HG03139 (cell line): ENCODE measurements at regions not wholly inside any gene's neighbourhood (a gene's known extent, or its start where the extent isn't known, plus 50 kb on each side); places are given as distances from the start of the nearest gene placed in this dataset.

Source experiments
- ATAC-seq: cut with Tn5 transposase; IDR thresholded peaks from one replicate; pipeline ENCODE4 v1.9.1; 2021; ENCODE audit not compliant: unreplicated experiment

DNA sequence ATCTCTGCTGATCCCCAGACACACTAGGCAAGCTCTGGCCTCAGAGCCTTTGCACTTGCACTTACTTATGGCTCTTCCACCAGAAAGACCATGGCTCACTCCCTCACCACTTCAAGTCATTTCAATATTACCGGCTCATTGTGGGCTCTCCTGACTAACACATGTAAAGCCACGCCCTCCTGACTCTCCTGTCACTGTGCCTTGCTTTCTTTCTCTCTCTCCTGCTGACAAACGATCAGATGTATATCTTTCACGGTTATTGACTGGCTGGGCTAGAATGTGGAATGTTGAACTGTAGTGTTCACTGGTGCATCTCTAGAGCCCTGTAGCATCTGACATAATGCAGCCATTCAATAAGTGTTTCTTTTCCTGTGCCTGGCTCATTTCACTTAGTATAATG lies 425.1 kb downstream of the RAB28 start:
- ATAC-seq, result no peak

DNA sequence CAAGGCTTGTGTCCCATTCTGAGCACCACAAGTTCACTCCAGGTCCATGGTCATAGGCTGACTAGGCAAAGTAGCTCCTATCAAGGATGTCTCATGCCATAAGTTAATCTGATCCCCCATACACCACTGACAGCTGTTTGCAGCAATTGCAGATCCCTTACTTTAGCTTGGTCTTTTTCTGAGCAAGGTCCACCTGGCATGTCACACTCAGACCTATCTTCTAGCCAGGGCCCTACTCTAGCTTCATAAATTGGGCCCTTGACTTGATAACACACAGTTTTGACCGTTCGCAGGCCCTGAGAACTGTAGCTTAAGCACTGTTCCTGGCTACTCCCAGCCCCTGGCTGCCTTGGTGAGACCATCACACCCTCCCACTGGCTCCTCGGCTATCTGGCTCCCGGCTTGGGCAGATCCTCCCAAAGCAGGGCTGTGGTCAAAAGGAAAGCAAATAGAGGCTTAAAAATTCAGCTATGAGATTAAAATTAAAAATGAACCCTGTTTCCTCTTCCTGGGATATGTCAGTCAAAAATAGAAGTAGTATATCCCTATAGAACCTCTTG lies 427.4 kb downstream of the RAB28 start:
- no peak for ATAC-seq

DNA sequence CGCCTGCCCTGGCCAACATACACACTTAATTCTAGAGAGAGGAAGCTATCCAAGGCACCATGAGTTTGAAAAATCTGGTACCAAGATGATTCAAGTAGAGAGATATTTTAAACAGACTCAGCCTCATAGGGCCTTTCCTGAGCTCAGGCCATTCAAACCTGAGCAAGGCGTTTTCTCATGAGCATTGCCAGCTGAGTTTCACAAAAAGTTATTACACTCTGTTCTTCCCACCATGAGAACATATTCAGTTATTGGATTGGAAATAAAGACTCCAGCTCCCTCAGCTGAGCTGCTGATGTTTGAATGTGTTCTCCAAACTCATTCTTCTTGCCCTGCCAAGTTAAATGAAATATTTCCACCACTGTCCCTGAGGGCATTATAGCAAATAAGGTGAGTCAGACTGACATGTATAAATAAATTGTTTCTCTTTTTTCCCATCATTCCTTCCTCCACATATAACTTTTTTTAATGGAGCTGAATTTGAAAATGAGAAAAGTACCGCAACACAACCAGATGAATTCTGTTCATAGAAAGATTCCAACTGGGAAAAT lies 429.6 kb downstream of the RAB28 start:
- ATAC-seq, result no peak

DNA sequence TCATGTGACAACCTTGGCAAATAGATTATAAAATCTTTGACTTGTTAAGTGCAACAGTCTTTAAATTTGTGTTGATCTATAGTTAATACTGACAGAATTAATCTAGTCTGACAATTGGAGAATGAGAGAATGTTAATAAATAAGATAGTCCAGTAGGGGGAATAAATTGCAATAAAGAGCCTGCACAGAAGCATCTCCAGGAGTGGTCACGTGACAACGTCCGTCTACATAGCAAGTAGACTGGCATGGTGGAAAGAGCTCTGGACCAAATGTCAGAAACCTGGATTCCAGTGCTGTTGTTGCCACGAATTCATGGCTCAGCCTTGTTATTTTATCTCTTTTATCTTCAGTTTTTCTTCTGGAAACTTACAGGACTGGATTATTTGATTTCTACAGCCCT lies 436.5 kb downstream of the RAB28 start:
- no peak for ATAC-seq

DNA sequence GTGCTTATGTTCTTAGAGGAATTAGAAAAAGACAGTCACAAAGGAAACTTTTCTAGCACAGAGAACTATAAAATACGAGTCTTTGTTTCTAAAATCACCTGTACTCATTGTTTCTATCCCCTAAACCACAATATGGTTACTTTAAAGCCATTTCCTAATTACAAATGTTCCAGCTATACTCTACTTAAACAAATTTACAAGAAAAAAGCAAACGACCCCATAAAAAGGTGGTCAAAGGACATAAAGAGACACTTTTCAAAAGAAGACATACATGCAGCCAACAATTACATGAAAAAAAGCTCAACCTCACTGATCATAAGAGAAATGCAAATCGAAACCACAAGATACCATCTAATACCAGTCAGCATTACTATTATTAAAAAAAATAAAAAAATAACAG lies 447.3 kb downstream of the RAB28 start:
- no peak for ATAC-seq

DNA sequence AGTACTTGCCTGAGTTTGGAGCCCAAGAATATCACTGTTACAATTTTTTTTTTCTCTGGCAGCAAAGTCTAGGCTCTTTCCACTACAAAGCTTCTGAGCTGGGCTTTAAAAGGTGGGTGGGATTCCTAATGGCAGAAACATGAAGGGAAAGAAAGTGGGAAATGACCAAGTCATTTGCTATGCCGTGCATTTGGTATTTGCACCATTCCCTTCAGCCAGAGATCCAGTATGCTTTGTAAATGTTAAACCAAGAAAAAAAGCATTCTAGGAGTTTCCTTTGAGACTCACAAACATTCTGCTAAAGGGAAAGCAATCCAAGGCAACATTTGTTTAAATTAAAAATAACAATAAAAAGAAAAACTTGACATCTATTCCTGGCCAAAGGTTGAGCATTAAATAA lies 451.2 kb downstream of the RAB28 start:
- ATAC-seq, result no peak

DNA sequence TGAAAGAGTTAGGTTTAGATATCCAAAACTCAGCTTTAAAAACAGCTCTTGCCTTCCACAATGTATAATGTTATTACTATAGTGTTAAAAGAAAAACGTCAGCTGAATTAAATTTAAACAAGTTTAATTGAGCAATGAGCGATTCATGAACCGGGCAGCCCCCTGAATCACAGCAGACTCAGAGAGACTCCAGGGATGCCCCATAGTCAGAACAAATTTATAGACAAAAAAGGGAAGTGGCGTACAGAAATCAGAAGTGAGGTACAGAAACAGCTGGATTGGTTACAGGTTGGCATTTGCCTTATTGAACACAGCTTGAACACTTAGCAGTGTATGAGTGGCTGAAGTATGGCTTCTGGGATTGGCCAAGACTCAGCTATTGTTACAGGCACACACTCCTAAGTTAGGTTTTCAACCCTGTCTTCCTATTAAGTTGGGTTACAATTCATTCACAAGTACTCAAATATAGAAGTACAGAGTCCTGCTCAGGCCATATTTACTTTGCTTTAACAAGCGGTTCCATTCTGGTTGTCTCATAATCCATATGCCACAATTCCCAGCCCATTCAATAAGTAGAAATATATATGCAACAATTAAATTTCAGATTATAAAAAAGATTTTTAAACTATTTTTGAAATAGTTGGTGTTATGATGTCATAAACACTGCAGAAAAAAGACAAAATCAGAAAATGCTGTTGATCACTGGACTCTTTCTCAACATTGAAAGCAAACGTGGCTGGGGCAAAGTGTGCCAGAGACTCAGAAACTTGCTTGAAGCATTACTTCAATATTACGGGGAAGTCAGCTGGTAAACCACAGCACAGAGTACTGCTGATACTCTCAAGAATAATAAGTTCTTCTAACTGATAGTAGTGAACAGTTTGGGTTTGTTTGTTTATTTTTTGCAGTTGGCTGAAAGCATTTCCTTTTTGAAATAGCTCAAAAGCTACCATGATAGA lies 459.7 kb downstream of the RAB28 start:
- ATAC-seq, result no peak

DNA sequence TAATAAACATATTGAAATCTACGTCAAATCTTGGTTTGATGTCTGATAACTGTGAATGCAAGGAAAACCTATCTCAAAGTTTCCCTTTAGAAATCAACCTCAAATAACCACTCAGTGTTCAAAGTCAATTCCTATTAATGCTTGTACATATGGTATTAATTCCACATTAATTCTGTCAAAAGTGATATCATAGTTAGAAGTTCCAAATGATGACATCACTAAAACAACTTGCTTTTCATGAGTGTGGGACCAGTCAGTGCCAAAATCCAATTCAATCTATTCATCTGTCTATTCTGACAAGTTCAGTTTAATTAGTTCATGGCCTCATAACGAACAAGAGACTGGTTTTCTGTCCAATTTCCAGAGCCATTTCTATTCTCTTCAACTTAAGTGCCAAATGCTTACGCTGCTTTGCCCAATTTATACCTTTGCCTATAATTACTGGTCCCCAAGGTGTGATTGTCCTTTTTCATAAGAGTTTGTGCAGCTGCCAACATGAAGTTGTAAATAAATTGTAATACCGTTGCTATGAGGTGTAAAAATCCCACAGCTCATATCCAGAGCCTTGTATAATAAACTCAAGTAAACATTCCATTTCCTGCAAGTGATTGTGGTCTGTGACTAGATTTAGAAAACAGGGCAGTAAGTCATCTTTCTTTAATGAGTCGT lies 476.2 kb downstream of the RAB28 start:
- ATAC-seq, result no peak

DNA sequence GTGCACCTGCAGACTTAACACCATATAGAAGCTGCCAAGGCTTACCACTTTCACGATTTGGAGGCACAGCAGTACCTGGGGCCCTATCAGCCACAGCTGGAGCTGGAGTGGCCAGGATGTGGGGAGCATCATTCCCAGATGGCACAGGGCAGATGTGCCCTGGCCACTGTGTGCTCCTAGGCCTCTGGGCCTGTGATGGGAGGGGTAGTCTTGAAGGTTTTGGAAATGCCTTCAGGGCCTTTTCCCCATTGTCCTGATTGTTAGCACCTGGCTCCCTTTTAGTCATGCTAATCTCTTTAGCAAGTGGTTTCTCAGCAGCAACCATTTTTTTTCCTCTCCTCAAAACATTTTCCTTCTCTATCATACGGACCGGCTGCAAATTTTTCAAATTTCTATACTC lies 490.2 kb downstream of the RAB28 start:
- ATAC-seq, result no peak

DNA sequence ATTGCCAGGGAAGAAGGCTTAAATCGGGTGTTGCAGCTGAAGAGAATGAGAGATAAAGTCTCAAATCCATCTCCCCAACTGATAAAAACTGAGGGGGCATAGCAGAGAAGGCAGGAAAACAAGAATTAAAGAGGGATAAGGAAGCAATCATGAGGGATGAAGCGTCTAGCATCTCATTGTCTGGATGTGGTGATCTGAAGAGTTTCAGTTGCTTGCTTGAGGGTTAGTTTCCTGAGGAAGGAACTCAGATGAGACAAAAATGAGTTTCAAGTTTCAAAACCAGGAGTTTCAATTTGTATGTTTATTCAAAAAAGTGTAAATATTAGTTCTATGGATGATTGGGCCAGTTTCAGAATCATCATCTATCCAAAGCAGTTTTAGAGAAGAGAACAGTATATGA lies 496.9 kb downstream of the RAB28 start:
- no peak for ATAC-seq

DNA sequence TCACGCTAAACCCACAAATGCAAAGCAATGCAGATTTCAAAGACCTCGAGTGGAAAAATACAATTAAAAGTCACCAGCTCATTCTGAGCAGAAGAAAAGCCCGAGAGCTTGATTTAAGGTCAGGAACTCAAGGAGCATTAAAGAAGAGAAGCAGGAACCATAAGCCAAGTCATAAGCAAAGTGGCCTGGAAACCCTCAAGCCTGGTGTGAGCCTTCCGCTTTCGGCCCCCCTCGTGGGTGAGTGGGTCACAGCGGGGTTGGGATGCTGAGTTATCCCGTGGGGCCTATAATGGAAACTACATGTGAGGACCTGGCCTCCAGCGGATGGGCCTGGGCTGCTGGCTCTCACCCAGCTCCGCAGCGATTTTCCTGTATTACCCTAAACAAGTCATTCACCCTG lies 504.3 kb downstream of the RAB28 start:
- no peak for ATAC-seq

DNA sequence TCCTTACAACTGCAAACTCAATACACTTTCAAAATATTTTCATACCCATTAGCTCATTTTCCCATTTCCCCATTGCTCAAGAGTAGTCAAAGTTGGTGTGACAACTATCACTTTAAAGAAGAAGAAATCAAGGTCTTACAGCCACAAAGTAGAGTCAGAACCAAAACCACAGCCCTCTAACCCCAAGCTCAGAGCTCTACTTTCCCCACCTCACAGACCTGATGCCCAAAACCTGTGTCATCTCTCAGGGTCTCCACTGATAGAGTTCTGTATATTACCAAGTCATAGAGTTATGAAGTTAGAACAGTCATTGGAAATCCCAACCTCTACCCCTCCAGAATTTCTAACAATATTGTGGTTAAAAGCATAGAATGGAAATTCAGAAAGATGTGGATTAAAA lies 505.8 kb downstream of the RAB28 start:
- ATAC-seq, result no peak

DNA sequence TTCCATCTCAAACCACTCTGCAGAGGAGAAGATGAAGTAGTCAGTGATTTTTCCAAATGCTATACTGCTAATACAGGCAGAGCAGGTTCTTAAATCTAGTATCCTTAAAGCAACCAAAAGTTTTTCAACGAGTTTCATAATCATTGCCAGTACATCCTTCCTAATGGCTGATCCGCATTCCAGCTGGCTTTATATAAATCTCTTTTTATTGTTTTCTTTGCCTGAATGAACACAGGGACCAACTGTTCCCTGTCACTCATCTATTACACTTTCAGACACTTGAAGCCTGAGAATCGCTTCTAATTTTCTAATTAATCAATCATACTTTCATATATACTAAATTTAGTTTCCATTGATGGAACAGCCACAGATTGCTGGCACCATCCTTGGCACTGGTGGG lies 508.6 kb downstream of the RAB28 start:
- ATAC-seq, result no peak

DNA sequence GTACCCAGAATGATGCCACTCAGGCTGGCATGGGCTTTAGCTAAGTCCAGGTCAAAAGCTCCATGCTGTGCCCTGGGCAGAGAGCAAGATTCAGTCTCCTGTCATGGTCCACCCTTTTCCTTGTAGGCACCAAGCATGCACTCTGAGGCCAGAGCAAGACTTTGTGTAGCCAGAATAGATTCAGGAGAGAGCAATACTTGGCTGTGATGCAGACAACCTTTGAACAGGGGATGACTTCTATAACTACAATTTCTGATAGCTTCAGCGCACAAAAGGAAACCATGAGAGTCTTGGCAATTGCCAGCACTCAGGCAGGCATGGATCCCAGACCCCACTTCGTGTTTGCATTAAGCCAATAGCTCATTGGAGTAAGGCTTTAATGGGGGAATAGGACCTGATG lies 510.6 kb downstream of the RAB28 start:
- no peak for ATAC-seq

DNA sequence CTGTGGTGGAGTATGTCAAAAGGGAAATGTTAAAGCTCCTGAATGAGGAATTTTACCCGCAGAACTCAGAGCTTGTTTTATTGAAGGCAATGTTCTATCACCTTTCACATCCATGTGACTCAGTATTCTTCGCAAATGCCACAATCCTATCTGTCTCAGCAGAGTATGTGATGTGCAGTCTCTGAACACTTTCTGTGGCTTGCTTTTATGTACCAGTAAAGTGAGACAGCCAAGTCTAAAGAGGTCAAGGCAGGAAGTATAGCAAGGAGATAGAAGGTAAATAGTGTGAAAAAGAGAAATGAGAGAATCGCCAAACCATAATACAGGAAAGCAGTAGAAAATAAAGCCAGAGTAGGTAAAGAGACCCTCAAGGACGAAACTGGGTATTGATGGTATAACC lies 515.8 kb downstream of the RAB28 start:
- no peak for ATAC-seq

DNA sequence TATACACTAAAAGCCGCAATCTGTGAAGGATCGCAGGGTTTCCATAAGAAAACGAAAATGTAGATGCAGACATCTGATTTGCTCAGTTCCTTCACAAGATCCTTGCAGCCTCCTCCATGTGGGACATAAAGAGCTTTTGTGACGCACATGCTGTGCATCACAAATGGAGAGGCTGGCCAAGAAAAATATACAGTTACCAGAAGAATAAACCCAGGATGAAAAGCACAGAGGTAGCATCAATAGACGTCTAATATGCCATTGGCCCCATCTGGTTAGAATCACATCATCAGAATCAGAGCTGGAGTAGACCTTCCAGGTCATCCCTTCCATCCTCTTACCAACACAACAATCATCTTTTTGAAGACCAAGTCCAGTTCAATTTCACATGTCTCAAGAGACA lies 517.4 kb downstream of the RAB28 start:
- no peak for ATAC-seq

DNA sequence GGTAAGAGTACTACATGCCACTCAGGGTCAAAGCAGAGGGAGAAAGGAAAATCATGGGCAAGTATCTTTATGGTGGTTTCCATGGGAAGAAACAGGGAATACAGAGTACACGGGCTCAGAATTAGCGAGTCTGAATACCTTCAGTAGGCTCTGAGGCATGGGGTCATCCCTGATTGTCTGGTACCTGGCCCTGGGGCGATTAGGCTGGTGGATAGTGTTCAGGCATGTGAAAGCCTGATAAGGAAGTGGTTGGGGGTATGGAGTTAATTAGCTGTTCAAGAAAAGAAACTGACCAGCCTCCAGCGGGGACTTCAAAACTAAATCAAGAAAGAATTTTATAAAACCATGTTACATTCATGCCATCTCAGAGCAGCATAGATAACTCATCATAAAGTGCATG lies 518.8 kb downstream of the RAB28 start:
- ATAC-seq, result no peak

DNA sequence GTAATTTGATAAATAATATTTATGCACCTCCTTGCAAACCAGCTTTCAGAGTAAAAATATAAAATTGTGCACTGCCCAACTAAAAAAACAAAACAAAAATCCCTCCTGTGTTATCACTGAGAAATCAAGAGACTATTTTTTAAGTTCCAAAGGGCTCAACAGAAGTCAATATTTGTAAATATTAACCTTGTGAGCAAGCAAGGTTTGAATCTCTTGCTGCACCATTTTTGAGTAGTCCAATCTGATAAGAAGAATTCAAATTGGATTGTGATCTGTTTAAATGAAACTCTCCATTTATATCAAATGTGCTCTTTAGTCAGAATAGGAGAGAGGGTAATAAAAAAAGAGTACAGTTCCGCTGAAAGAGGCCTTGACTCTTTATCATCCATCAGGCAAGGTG lies 520.2 kb downstream of the RAB28 start:
- no peak for ATAC-seq

DNA sequence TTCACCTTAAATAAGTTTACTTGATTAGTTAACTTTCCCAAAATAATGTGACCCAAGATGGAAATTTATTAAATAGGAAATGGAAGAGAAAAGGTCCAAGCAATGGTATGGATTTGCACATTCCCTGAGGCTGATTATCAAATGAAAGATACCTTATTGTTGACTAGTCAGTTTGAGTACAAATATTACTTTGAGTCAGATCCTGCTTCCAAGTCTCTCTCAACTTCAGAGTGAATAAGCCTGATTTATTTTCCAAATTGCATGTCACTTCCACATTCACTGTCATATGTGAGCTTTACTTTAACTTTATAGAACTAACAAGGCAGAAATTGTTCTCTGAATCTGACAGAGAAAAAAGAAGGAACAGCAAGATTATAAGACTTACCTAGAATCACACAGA lies 520.8 kb downstream of the RAB28 start:
- ATAC-seq, result no peak

DNA sequence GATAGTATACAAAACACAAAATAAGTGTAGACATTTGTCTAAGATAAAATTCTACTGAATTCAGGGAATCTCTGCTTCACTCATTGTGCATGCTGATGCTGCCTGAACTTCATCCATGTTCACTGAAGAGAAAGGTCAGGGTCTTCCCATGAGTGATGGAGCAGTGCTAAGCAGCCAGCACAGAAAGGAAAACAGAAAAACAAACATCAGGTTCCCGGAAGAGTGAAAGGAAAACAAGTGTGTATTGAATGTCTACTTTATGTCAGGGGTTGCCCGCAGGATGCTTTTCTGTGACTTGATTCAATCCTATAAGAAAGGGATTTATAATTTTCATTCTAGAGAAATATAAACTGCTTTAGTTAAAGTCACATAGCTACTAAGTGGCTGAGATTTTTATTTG lies 522.4 kb downstream of the RAB28 start:
- no peak for ATAC-seq

DNA sequence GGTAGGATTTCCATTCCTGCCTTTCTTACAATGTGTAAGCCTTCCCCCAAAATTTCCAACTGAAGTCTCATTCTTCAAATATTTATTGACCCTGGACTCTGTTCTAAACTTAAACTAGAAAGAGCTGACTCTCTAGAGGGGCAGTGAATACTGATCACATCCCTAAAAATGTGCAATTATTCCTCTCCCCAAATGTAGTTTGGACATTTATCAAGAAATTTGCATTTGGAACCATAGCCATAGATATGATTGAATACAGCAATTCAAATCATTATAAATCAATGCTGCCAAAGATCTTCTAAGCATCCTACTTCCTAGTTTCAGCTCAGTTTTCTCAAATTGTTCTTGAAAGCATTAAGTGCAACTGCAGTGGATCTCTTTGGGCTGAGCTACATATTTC lies 525.7 kb downstream of the RAB28 start:
- no peak for ATAC-seq

DNA sequence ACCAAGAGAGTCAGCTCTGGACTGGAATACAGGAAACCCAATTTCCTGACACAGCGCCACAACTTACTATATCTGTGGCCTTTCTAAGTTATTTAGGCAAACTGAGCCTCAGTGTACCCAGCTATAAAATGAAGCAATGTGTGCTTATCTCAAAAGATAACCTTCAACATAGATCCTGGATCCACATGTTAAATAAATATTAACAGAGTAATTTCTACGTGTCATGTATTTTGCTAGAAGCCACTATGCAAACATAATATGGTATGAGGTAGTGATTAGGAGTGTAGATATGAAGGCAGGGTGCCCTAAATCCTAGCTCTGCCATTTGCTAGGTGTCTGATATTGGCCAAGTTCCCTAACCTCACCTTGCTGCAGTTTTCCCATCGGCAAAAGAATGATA lies 527.0 kb downstream of the RAB28 start:
- ATAC-seq, result no peak
